Nephron (organoid): ENCODE measurements at regions not wholly inside any gene's neighbourhood (a gene's known extent, or its start where the extent isn't known, plus 50 kb on each side); places are given as distances from the start of the nearest gene placed in this dataset.

Experiments
- H3K27ac Mint-ChIP-seq, 3 experiments: 2 replicates each; pipeline ENCODE4 v1.8.0; 2020; ENCODE audit warnings: mixed read lengths in 3 of 3, mild to moderate bottlenecking in 2 of 3, moderate library complexity in 1 of 3
- H3K27me3 Mint-ChIP-seq: 2 replicates; pipeline ENCODE4 v1.8.0; 2021; ENCODE audit warnings: low read depth, mild to moderate bottlenecking, moderate library complexity, mixed read lengths
- H3K36me3 Mint-ChIP-seq: 2 replicates; pipeline ENCODE4 v1.8.0; 2020; ENCODE audit warnings: low read depth, mixed read lengths
- H3K4me1 Mint-ChIP-seq: 2 replicates; pipeline ENCODE4 v1.8.0; 2020; ENCODE audit warnings: mixed read lengths
- H3K4me3 Mint-ChIP-seq, 3 experiments: 2 replicates each; pipeline ENCODE4 v1.8.0; 2020; ENCODE audit warnings: mild to moderate bottlenecking in 3 of 3, mixed read lengths in 3 of 3, moderate library complexity in 2 of 3
- H3K9me3 Mint-ChIP-seq: 2 replicates; pipeline ENCODE4 v1.8.0; 2020; ENCODE audit warnings: mixed read lengths
- CTCF ChIP-seq, 3 experiments: fragments of 200-600 bp; sonication (generic); IDR thresholded peaks; one replicate each; pipeline ENCODE4 v1.5.0; 2021; ENCODE audit warnings: antibody characterized with exemption in 3 of 3; ENCODE audit not compliant: unreplicated experiment in 3 of 3

DNA sequence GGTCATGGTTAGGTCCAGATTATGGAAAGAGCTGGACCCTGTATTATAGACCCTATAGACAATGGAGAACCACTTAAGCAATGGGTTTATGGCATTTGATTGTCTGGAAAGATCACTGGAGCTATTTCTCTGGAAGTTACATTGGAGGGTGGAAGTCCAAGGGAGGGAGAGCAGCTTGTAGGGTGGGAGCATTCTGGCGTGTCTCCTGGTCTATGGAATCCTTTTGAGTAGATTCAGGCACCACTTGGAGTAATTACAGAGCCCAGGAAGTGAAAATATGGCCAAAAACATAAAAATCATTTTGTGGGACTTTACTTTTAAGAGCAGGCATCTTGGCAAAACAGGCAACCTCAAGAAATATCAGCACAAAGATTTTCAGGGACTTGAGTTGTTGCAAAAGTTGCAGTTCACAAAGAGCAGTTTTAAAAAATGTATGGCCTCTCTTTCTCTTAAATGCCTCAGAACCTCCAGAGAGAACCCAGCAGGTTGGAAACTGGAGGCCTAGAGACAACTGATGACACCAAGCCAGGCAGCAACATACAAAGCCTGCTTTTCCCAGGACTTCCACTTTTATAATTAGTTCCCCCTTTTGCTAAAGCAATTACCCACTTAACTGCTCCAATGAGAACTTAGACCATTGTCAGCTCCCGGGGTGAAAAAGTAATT lies 331.0 kb downstream of the MYCN start:
- H3K36me3 Mint-ChIP-seq, result no peaks in the 10 kb centered on the region
- peaks cover 8% of the 10 kb centered on the region for H3K27me3 Mint-ChIP-seq
- no peak overlapping the region for H3K27ac Mint-ChIP-seq
- no peak for TF ChIP-seq CTCF (IDR thresholded peaks at IDR 0.05; ENCODE audit: unreplicated experiment in 3 of 3)
- no peaks in the 10 kb centered on the region for H3K4me1 Mint-ChIP-seq
- H3K4me3 Mint-ChIP-seq, result no peak overlapping the region
- no peaks in the 10 kb centered on the region for H3K9me3 Mint-ChIP-seq

- no peaks in the 10 kb centered on the region for H3K4me1 Mint-ChIP-seq
- H3K4me3 Mint-ChIP-seq, result no peak overlapping the region
- H3K36me3 Mint-ChIP-seq, result no peaks in the 10 kb centered on the region
- peaks cover 5% of the 10 kb centered on the region for H3K27me3 Mint-ChIP-seq
- H3K27ac Mint-ChIP-seq, result no peak overlapping the region
- H3K9me3 Mint-ChIP-seq, result no peaks in the 10 kb centered on the region
- no peak for TF ChIP-seq CTCF (IDR thresholded peaks at IDR 0.05; ENCODE audit: unreplicated experiment in 3 of 3)
These were observed 330.1 kb downstream of the MYCN start for GRCh38 chr2:16270441-16270840.

GRCh38 chr2:16268301-16269000 lies 328.1 kb downstream of the MYCN start:
- no peak for TF ChIP-seq CTCF (IDR thresholded peaks at IDR 0.05; ENCODE audit: unreplicated experiment in 3 of 3)
- Mint-ChIP-seq H3K27me3 (peaks cover 9% of the 10 kb centered on the region), H3K36me3 (no peaks in the 10 kb centered on the region), H3K9me3 (no peaks in the 10 kb centered on the region), H3K4me3 (no peak overlapping the region), H3K4me1 (no peaks in the 10 kb centered on the region), H3K27ac (no peak overlapping the region)

DNA sequence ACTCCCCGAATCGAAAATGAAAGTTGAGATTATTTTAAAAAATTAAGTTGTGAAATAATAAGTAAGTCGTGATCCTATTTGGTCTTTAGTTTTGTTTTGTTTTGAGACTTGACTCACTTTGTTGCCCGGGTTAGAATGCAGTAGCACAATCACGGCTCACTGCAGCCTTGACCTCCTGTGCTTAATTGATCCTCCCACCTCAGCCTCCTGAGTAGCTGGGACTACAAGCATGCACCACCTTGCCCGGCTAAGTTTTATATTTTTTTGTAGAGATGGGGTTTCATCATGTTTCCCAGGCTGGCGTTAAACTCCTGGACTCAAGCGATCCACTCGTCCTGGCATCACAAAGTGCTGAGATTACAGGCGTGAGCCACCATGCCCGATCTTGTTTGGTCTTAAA lies 326.2 kb downstream of the MYCN start:
- no peaks in the 10 kb centered on the region for H3K4me1 Mint-ChIP-seq
- TF ChIP-seq CTCF (IDR thresholded peaks at IDR 0.05; ENCODE audit: unreplicated experiment in 3 of 3), result no peak
- no peak overlapping the region for H3K27ac Mint-ChIP-seq
- H3K27me3 Mint-ChIP-seq, result peaks cover 9% of the 10 kb centered on the region
- no peaks in the 10 kb centered on the region for H3K9me3 Mint-ChIP-seq
- H3K36me3 Mint-ChIP-seq, result no peaks in the 10 kb centered on the region
- H3K4me3 Mint-ChIP-seq, result no peak overlapping the region

DNA sequence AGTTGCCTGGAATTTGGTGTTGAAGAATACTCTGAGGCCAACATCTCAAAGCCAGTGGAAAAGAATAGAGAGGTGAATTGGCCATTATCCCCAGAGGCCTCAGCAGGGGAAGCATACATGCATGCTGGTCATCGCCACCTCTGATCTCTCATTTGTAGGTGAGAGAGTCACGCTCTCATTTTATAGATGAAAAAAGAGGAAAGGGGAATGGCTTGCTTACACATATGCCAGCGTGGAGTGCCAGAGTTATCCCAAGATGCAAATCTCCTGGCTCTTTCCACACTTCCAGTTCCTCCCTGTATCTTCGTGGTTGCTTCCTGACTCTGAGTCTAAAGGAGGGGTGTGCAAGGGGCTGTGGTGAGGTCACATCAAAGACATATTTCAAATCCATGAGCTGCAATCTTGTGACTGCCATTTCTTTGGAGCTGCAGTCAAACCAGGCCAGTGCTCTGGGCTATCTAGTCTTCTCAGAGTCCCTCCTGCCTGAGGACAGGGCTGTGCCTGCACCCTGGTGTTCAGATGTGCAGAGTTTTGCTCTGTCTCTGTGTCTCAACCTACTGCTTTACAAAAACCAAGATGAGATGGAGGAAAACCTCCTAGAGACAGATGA lies 324.7 kb downstream of the MYCN start:
- Mint-ChIP-seq H3K4me1 (no peaks in the 10 kb centered on the region), H3K27ac (no peak overlapping the region), H3K9me3 (no peaks in the 10 kb centered on the region), H3K4me3 (no peak overlapping the region), H3K36me3 (no peaks in the 10 kb centered on the region), H3K27me3 (peaks cover 3% of the 10 kb centered on the region)
- no peak for TF ChIP-seq CTCF (IDR thresholded peaks at IDR 0.05; ENCODE audit: unreplicated experiment in 3 of 3)
